AG09309 (cell line): ENCODE measurements at regions not wholly inside any gene's neighbourhood (a gene's known extent, or its start where the extent isn't known, plus 50 kb on each side); places are given as distances from the start of the nearest gene placed in this dataset.

ENCODE experiments used
- DNase-seq: peaks from one replicate; pipeline ENCODE4 v3.0.0-alpha.2; 2010; ENCODE audit warnings: low read depth
- H3K4me3 ChIP-seq: 2 replicates; pipeline ENCODE4 v1.5.1; 2011; ENCODE audit warnings: mild to moderate bottlenecking, low read depth, low read length, moderate library complexity; ENCODE audit not compliant: control insufficient read depth
- TF ChIP-seq, protein P1 (sequence below): IDR thresholded peaks from 2 replicates; pipeline ENCODE4 v1.5.1; 2011; ENCODE audit warnings: mild to moderate bottlenecking, low read depth, low read length, inconsistent platforms; ENCODE audit not compliant: insufficient read depth, control insufficient read depth; ENCODE audit errors: missing control alignments

DNA sequence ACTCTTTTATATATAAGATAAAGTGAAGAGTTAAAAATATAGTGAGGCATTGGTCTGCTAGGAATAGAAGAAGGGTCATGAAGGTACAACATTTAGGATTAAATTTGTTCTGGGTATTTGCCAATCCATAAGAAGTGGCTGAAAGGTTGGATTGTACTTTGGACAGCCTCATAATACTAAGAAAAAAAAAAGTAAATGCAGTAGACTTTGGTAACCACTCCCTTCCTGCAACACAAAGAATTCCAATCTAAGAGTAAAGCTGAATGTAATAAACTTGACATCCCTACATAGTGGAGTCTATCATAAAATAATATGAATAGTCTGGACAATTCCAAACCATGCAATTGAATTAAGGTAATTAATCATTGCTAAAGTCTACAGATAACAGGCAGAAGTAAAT is 2294.4 kb downstream of the LRRC4C start:
- no peak for DNase-seq
- TF ChIP-seq, protein P1, sequence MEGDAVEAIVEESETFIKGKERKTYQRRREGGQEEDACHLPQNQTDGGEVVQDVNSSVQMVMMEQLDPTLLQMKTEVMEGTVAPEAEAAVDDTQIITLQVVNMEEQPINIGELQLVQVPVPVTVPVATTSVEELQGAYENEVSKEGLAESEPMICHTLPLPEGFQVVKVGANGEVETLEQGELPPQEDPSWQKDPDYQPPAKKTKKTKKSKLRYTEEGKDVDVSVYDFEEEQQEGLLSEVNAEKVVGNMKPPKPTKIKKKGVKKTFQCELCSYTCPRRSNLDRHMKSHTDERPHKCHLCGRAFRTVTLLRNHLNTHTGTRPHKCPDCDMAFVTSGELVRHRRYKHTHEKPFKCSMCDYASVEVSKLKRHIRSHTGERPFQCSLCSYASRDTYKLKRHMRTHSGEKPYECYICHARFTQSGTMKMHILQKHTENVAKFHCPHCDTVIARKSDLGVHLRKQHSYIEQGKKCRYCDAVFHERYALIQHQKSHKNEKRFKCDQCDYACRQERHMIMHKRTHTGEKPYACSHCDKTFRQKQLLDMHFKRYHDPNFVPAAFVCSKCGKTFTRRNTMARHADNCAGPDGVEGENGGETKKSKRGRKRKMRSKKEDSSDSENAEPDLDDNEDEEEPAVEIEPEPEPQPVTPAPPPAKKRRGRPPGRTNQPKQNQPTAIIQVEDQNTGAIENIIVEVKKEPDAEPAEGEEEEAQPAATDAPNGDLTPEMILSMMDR = no peak
- H3K4me3 ChIP-seq = no peak overlapping the region

DNA sequence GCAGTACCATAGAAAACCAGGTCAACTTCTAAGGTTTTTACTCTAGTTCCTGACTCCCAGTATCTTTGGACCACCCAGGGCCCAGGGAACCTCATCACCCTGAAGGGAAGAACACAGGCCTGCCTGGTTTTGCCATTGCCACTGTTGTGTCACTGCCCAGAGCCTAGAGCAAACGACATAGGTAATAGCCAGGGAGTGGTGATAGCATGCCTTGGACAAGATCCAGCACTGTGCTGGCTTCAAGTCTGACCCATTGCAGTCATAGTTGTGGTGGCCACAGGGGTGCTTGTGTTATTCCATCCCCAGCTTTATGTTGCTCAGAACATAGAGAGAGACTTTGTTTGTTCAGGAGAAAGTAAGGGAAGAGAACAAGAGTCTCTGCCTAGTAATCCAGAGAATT is 2310.2 kb downstream of the LRRC4C start:
- TF ChIP-seq, protein P1 = no peak
- no peak overlapping the region for H3K4me3 ChIP-seq
- DNase-seq = no peak

- no peak overlapping the region for H3K4me3 ChIP-seq
- TF ChIP-seq, protein P1 = no peak
- no peak for DNase-seq
Measured at GRCh38 chr11:39145346-39145745, 2314.1 kb downstream of the LRRC4C start.

DNA sequence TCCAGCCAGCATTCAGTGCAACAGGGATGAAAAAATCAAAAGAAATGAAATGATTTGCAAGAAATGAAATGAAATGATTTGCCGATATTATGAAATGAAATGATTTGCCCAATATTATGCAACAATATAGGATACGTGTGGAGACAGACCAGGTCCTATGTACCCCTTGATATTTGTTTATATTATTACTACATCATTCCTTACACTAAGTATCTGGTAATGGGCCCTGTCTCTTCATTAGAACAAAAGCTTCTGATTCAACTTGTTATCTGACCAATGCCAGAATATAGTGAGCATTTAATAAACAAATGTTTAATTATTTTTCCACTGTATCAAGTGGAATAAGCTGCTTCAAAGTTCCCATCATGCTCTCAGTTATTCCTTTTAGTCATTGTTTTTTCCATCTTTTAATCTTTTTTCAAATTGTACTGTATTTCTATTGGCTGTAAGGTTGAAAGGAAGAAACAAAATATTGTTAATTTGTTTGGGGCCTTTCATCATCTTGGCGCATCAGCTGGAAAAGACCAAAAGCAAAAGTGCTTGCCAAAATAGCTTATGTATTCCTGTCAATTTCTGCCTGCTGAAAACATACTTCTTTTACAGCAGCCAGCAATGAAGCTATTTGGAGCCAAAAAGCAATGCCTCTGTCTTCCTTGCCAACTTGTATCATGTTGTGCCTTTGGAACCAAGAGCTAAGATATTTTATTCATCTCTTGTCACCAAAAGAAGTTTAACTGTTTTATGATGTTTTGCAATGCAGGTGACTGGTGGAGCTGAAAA is 2314.9 kb downstream of the LRRC4C start:
- no peak for DNase-seq
- TF ChIP-seq, protein P1 = no peak
- no peak overlapping the region for H3K4me3 ChIP-seq

DNA sequence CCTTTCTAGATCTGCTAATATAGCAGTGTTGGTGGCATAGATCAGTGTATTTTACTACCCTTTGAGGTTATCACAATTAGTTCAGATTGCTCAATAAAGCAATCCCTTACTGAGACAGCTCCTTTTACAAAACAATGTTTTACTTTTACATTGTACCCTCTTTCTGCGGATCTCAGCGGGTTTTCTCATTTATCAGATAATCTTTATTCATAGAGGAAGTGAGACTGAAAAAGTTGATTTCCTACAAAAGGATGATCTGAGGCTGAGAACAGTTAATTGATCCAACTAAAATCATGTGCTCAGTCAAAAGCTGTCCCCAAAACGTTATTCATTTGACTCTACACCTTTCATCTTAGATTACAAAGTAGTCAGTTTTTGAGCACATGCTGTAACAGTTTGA is 2319.9 kb downstream of the LRRC4C start:
- no peak overlapping the region for H3K4me3 ChIP-seq
- TF ChIP-seq, protein P1 = no peak
- DNase-seq = no peak

DNA sequence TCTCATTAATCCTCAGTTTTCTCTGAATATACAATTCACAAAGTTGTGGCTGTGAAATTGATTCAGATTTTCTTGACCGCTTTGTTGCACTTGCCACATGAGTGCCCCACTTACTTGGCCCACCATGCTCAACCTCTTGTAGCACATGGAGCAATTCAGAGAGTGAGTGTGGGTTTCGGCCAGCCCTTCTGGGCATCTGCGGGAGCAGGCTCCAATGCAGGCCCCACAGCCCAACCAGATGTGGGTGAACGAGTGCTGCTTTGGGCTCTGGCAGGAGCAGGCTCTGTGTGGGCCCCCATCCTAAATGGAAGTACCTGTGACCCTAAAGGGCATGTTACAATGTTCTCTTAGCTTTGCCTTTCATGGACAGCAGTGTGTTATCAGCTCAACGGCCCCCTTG is 2338.6 kb downstream of the LRRC4C start:
- no peak for DNase-seq
- H3K4me3 ChIP-seq = no peak overlapping the region
- TF ChIP-seq, protein P1 = no peak
